GM10248 (cell line): ENCODE measurements at regions not wholly inside any gene's neighbourhood (a gene's known extent, or its start where the extent isn't known, plus 50 kb on each side); places are given as distances from the start of the nearest gene placed in this dataset.

ENCODE experiments used
- CTCF ChIA-PET: fragments of 300-600 bp; sonication (Branson Sonifier 250); formaldehyde crosslinking; extraction: SDS; loops from one replicate; lab custom pipeline; 2021; ENCODE audit warnings: antibody characterized with exemption; lab: Yijun Ruan, JAX
- POLR2A ChIA-PET: fragments of 350-650 bp; sonication (Branson Sonifier 250); formaldehyde crosslinking; extraction: SDS; loops from one replicate; lab custom pipeline; 2020; ENCODE audit warnings: antibody characterized with exemption; lab: Yijun Ruan, JAX
- DNase-seq: peaks from one replicate; pipeline ENCODE4 v3.0.0; 2012; ENCODE audit errors: extremely low spot score
- CTCF ChIP-seq: IDR thresholded peaks from 2 replicates; pipeline ENCODE4 v1.5.1; 2012; ENCODE audit warnings: mild to moderate bottlenecking, low read depth; ENCODE audit errors: extremely low read depth, missing control alignments, control extremely low read depth

- POLR2A ChIA-PET, result interaction anchor here (0.6 kb wide), 1 partner anchor 1753 kb away, joined by 3 read pairs; no protein-coding TSS in a partner anchor
- CTCF ChIA-PET, result interaction anchor here (1.0 kb wide), 1 partner anchor 10 kb away, joined by 3 read pairs; no protein-coding TSS in a partner anchor
- no peak for TF ChIP-seq CTCF
- DNase-seq, result no peak
These were observed 57.2 kb upstream of the PITRM1 start for GRCh38 chr10:3229815-3230214.

- DNase-seq, result no peak
- TF ChIP-seq CTCF, result no peak
- CTCF ChIA-PET, result no interaction called here
These were observed 56.0 kb upstream of the PITRM1 start for GRCh38 chr10:3228629-3228945.

GRCh38 chr10:3226960-3227744 is 54.6 kb upstream of the PITRM1 start:
- DNase-seq, result no peak
- no peak for TF ChIP-seq CTCF
- POLR2A ChIA-PET, result no interaction called here
- CTCF ChIA-PET, result no interaction called here

More at GRCh38 chr10:3228629-3228945, 56.0 kb upstream of the PITRM1 start:
- POLR2A ChIA-PET, result no interaction called here

- no peak for TF ChIP-seq CTCF
- no peak for DNase-seq
- POLR2A ChIA-PET, result no interaction called here
- CTCF ChIA-PET, result interaction anchor here (0.7 kb wide), 1 partner anchor 11 kb away, joined by 3 read pairs; no protein-coding TSS in a partner anchor
These were observed 53.0 kb upstream of the PITRM1 start for GRCh38 chr10:3225561-3225960.

GRCh38 chr10:3224241-3224640 is 51.7 kb upstream of the PITRM1 start:
- ChIA-PET POLR2A (no interaction called here), CTCF (no interaction called here)
- DNase-seq, result no peak
- no peak for TF ChIP-seq CTCF

GRCh38 chr10:3222626-3223025 is 50.0 kb upstream of the PITRM1 start:
- TF ChIP-seq CTCF, result no peak
- ChIA-PET POLR2A (no interaction called here), CTCF (interaction anchor here (1.4 kb wide), 1 partner anchor 18 kb away, joined by 4 read pairs; no protein-coding TSS in a partner anchor)
- DNase-seq, result no peak
